Hepatocyte (in vitro differentiated cells): ENCODE measurements at regions not wholly inside any gene's neighbourhood (a gene's known extent, or its start where the extent isn't known, plus 50 kb on each side); places are given as distances from the start of the nearest gene placed in this dataset.

Source experiments
- DNase-seq: peaks from one replicate; pipeline ENCODE4 v3.0.0-alpha.2; 2016; ENCODE audit warnings: low spot score
- H2AFZ ChIP-seq: fragments of 200-600 bp; sonication (generic); 2 replicates; pipeline ENCODE4 v1.6.0; 2016; ENCODE audit warnings: antibody characterized with exemption, mild to moderate bottlenecking
- H3K27ac ChIP-seq: fragments of 200-600 bp; sonication (generic); 2 replicates; pipeline ENCODE4 v1.5.1; 2016; ENCODE audit warnings: mild to moderate bottlenecking
- H3K27me3 ChIP-seq: fragments of 200-600 bp; sonication (generic); 2 replicates; pipeline ENCODE4 v1.6.1; 2016
- H3K36me3 ChIP-seq: fragments of 200-600 bp; sonication (generic); replicated peaks from 2 replicates; pipeline ENCODE4 v1.5.1; 2016; ENCODE audit warnings: low read depth; ENCODE audit not compliant: insufficient read depth
- H3K4me1 ChIP-seq: fragments of 200-600 bp; sonication (generic); 2 replicates; pipeline ENCODE4 v1.5.1; 2016; ENCODE audit warnings: mild to moderate bottlenecking, moderate library complexity; ENCODE audit not compliant: insufficient read depth
- H3K4me2 ChIP-seq: fragments of 200-600 bp; sonication (generic); 2 replicates; pipeline ENCODE4 v1.6.0; 2016
- H3K4me3 ChIP-seq: fragments of 200-600 bp; sonication (generic); 2 replicates; pipeline ENCODE4 v1.5.1; 2016; ENCODE audit warnings: mild to moderate bottlenecking
- H3K79me2 ChIP-seq: fragments of 200-600 bp; sonication (generic); 2 replicates; pipeline ENCODE4 v1.6.0; 2017; ENCODE audit warnings: mild to moderate bottlenecking
- H3K9me2 ChIP-seq: fragments of 200-600 bp; sonication (generic); replicated peaks from 2 replicates; pipeline ENCODE4 v1.6.0; 2017; ENCODE audit warnings: mild to moderate bottlenecking; ENCODE audit not compliant: insufficient read depth
- H3K9me3 ChIP-seq: fragments of 200-600 bp; sonication (generic); 2 replicates; pipeline ENCODE4 v1.5.1; 2016; ENCODE audit warnings: low read depth, mild to moderate bottlenecking
- H4K20me1 ChIP-seq: fragments of 200-600 bp; sonication (generic); 2 replicates; pipeline ENCODE4 v1.6.0; 2016; ENCODE audit warnings: mild to moderate bottlenecking; ENCODE audit not compliant: insufficient read depth, poor library complexity, severe bottlenecking
- CTCF ChIP-seq: fragments of 200-600 bp; sonication (generic); IDR thresholded peaks from 2 replicates; pipeline ENCODE4 v1.5.1; 2016; ENCODE audit warnings: antibody characterized with exemption, mild to moderate bottlenecking; ENCODE audit not compliant: poor library complexity
- EZH2 ChIP-seq: fragments of 200-600 bp; sonication (generic); IDR thresholded peaks from 2 replicates; pipeline ENCODE4 v1.6.1; 2016; ENCODE audit warnings: antibody characterized with exemption, mild to moderate bottlenecking, borderline replicate concordance
- EZH2phosphoT487 ChIP-seq: fragments of 200-600 bp; sonication (generic); IDR thresholded peaks from one replicate; pipeline ENCODE4 v1.6.1; 2018; ENCODE audit warnings: antibody characterized with exemption, mild to moderate bottlenecking, low read depth, moderate library complexity; ENCODE audit not compliant: unreplicated experiment, severe bottlenecking
- WGBS: methylation state at CpG from one replicate; pipeline ENCODE4 v1.1.6; 2016; ENCODE audit warnings: low lambda C conversion rate; ENCODE audit errors: missing lambda C conversion rate; 5-methylcytosine and 5-hydroxymethylcytosine counted together

- Histone ChIP-seq H2AFZ (no peak overlapping the region), H3K27ac (no peak overlapping the region), H3K4me3 (no peak overlapping the region), H3K79me2 (no peaks in the 10 kb centered on the region), H3K9me2 (no peaks in the 10 kb centered on the region), H3K4me1 (no peaks in the 10 kb centered on the region), H3K27me3 (no peaks in the 10 kb centered on the region), H3K36me3 (no peaks in the 10 kb centered on the region), H4K20me1 (no peaks in the 10 kb centered on the region), H3K9me3 (no peaks in the 10 kb centered on the region), H3K4me2 (no peak overlapping the region)
- TF ChIP-seq EZH2 (no peak), EZH2phosphoT487 (no peak), CTCF (no peak)
- WGBS, result 92% methylated on average over 10 of the region's 10 CpGs
- DNase-seq, result no peak
These were observed 69.0 kb upstream of the AKAP12 start for GRCh38 chr6:151170622-151171246.

- H3K9me3 ChIP-seq, result no peaks in the 10 kb centered on the region
- no peak overlapping the region for H2AFZ ChIP-seq
- no peaks in the 10 kb centered on the region for H3K79me2 ChIP-seq
- H3K4me1 ChIP-seq, result no peaks in the 10 kb centered on the region
- H3K4me2 ChIP-seq, result no peak overlapping the region
- H3K9me2 ChIP-seq, result no peaks in the 10 kb centered on the region
- DNase-seq, result no peak
- no peaks in the 10 kb centered on the region for H3K36me3 ChIP-seq
- no peaks in the 10 kb centered on the region for H4K20me1 ChIP-seq
- 92% methylated on average over 3 of the region's 3 CpGs for WGBS
- TF ChIP-seq EZH2phosphoT487 (no peak), CTCF (no peak), EZH2 (no peak)
- no peak overlapping the region for H3K4me3 ChIP-seq
- no peak overlapping the region for H3K27ac ChIP-seq
- no peaks in the 10 kb centered on the region for H3K27me3 ChIP-seq
These were observed 67.0 kb upstream of the AKAP12 start for GRCh38 chr6:151172751-151173150.

DNA sequence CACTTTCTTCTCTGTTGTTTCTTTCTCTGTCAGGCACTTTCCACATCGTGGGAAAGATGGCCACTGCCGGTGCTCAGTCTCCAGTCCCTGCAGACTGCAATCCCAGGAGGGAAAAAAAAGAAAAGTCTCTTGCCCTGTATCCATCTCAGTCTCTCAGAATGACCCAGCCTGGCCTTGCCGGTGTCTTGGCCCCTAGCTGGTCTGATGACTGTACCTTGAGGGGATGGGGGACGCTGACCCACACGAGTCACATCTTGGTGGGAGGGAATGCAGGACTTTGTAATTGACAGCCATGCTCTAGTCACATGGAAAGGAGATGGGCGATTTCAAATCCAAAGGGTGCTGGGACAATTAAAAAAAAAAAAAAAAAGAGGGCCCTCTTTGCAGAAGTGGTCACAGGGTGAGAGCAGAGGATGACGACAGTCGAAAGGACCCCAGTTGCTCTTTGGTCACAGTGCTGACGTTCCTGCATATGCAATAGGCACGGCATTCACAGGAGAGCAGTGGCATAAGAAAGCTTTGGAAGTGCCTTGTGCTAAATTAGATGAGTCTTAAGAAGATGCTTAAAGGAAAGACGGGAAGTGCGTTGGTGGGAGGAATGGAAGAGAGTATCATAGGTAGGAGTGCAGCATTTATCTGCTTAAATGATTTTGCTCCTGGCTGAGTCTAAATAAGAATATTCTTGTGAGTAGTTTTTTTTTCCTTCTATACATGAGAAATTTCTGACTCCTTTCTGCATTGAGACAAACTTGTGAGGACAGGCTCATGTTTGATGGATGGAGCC lies 63.9 kb upstream of the AKAP12 start:
- H2AFZ ChIP-seq, result no peak overlapping the region
- no peak overlapping the region for H3K4me2 ChIP-seq
- H4K20me1 ChIP-seq, result no peaks in the 10 kb centered on the region
- 80% methylated on average over 12 of the region's 12 CpGs for WGBS
- H3K27ac ChIP-seq, result no peak overlapping the region
- H3K9me3 ChIP-seq, result no peaks in the 10 kb centered on the region
- H3K4me3 ChIP-seq, result no peak overlapping the region
- no peaks in the 10 kb centered on the region for H3K4me1 ChIP-seq
- TF ChIP-seq CTCF (no peak), EZH2 (no peak), EZH2phosphoT487 (no peak)
- no peak for DNase-seq
- H3K27me3 ChIP-seq, result no peaks in the 10 kb centered on the region
- H3K36me3 ChIP-seq, result no peaks in the 10 kb centered on the region
- no peaks in the 10 kb centered on the region for H3K79me2 ChIP-seq
- no peaks in the 10 kb centered on the region for H3K9me2 ChIP-seq
